GM23338 (cell line): ENCODE measurements at regions not wholly inside any gene's neighbourhood (a gene's known extent, or its start where the extent isn't known, plus 50 kb on each side); places are given as distances from the start of the nearest gene placed in this dataset.

Source experiments
- ATAC-seq: fragments of 200-7000 bp; cut with Tn5 transposase; 3 replicates; pipeline ENCODE4 v1.9.1; 2020
- DNase-seq: peaks from one replicate; pipeline ENCODE4 v3.0.0-alpha.2; 2015; ENCODE audit warnings: low spot score
- H2AFZ ChIP-seq: fragments of 200-600 bp; sonication (generic); 2 replicates; pipeline ENCODE4 v1.8.0; 2016; ENCODE audit warnings: antibody characterized with exemption, mild to moderate bottlenecking, moderate library complexity
- H3F3A ChIP-seq: fragments of 200-600 bp; sonication (generic); replicated peaks from 2 replicates; pipeline ENCODE4 v1.8.0; 2017; ENCODE audit warnings: antibody characterized with exemption, mixed run types, low read depth
- H3K27ac ChIP-seq: fragments of 200-600 bp; sonication (generic); 2 replicates; pipeline ENCODE4 v1.6.1; 2016; ENCODE audit warnings: low read depth
- H3K27me3 ChIP-seq: fragments of 200-600 bp; sonication (generic); 2 replicates; pipeline ENCODE4 v1.8.0; 2016; ENCODE audit warnings: mild to moderate bottlenecking, mixed run types, moderate library complexity; ENCODE audit not compliant: insufficient read depth
- H3K36me3 ChIP-seq: fragments of 200-600 bp; sonication (generic); 2 replicates; pipeline ENCODE4 v1.8.0; 2016; ENCODE audit warnings: mild to moderate bottlenecking; ENCODE audit not compliant: insufficient read depth
- H3K4me1 ChIP-seq: fragments of 200-600 bp; sonication (generic); 2 replicates; pipeline ENCODE4 v1.8.0; 2016; ENCODE audit warnings: mild to moderate bottlenecking, moderate library complexity; ENCODE audit not compliant: insufficient read depth
- H3K4me2 ChIP-seq: fragments of 200-600 bp; sonication (generic); 2 replicates; pipeline ENCODE4 v1.7.1; 2017; ENCODE audit warnings: mixed run types
- H3K4me3 ChIP-seq: fragments of 200-600 bp; sonication (generic); 2 replicates; pipeline ENCODE4 v1.6.1; 2016; ENCODE audit warnings: mixed run types
- H3K79me2 ChIP-seq: fragments of 200-600 bp; sonication (generic); replicated peaks from 2 replicates; pipeline ENCODE4 v1.8.0; 2017; ENCODE audit warnings: mild to moderate bottlenecking; ENCODE audit not compliant: insufficient read depth
- H3K9me2 ChIP-seq: fragments of 200-600 bp; sonication (generic); 2 replicates; pipeline ENCODE4 v1.8.0; 2017; ENCODE audit not compliant: insufficient read depth
- H4K20me1 ChIP-seq: fragments of 200-600 bp; sonication (generic); replicated peaks from 2 replicates; pipeline ENCODE4 v1.8.0; 2017; ENCODE audit warnings: mild to moderate bottlenecking; ENCODE audit not compliant: insufficient read depth
- H3K27ac Mint-ChIP-seq: 2 replicates; pipeline ENCODE4 v1.8.0; 2020; ENCODE audit warnings: inconsistent platforms, mild to moderate bottlenecking, moderate library complexity, mixed read lengths
- H3K27me3 Mint-ChIP-seq: 3 replicates; pipeline ENCODE4 v1.8.0; 2022; ENCODE audit warnings: low read depth, mild to moderate bottlenecking, moderate library complexity, mixed read lengths, inconsistent platforms; ENCODE audit not compliant: insufficient read depth, poor library complexity
- H3K36me3 Mint-ChIP-seq: 3 replicates; pipeline ENCODE4 v1.8.0; 2021; ENCODE audit warnings: low read depth, mild to moderate bottlenecking, inconsistent platforms, moderate library complexity, mixed read lengths
- H3K4me1 Mint-ChIP-seq: 3 replicates; pipeline ENCODE4 v1.8.0; 2020; ENCODE audit warnings: mild to moderate bottlenecking, inconsistent platforms, mixed read lengths
- H3K4me3 Mint-ChIP-seq: 3 replicates; pipeline ENCODE4 v1.8.0; 2021; ENCODE audit warnings: moderate library complexity, mild to moderate bottlenecking, inconsistent platforms, mixed read lengths
- H3K9me3 Mint-ChIP-seq: 3 replicates; pipeline ENCODE4 v1.8.0; 2020; ENCODE audit warnings: moderate library complexity, mild to moderate bottlenecking, inconsistent platforms, mixed read lengths
- CREB1 ChIP-seq: fragments of 250-450 bp; sonication (Bioruptor Pico); IDR thresholded peaks from 2 replicates; pipeline ENCODE4 v1.5.0; 2020; ENCODE audit warnings: low read depth, mild to moderate bottlenecking, moderate library complexity
- POLR2AphosphoS5 ChIP-seq: IDR thresholded peaks from 2 replicates; pipeline ENCODE4 v1.6.1; 2016; ENCODE audit warnings: antibody characterized with exemption, low read depth
- REST ChIP-seq: IDR thresholded peaks from one replicate; pipeline ENCODE4 v1.6.1; 2018; ENCODE audit warnings: antibody characterized with exemption; ENCODE audit not compliant: unreplicated experiment
- ZNF331 ChIP-seq: fragments of 250-450 bp; sonication (Bioruptor Pico); IDR thresholded peaks from 2 replicates; pipeline ENCODE4 v1.5.0; 2020; ENCODE audit warnings: low read depth, mild to moderate bottlenecking, moderate library complexity
- ZNF462 ChIP-seq: fragments of 250-450 bp; sonication (Bioruptor Pico); IDR thresholded peaks from 2 replicates; pipeline ENCODE4 v1.5.0; 2020; ENCODE audit warnings: mild to moderate bottlenecking, moderate library complexity

GRCh38 chr5:96074460-96074859 is 112.8 kb upstream of the ELL2 start:
- ATAC-seq = no peak
- no peaks in the 10 kb centered on the region for H3K36me3 Mint-ChIP-seq

More at GRCh38 chr5:96074460-96074859, 112.8 kb upstream of the ELL2 start:
- no peaks in the 10 kb centered on the region; the same call in 1 of the 2 replicates for H3K4me1 ChIP-seq
- no peaks in the 10 kb centered on the region for H4K20me1 ChIP-seq
- peaks cover 7% of the 10 kb centered on the region; the same call in 1 of the 2 replicates for H3K9me2 ChIP-seq
- H3K27ac ChIP-seq = no peak overlapping the region
- H3K4me2 ChIP-seq = no peak overlapping the region
- H2AFZ ChIP-seq = no peak overlapping the region
- Mint-ChIP-seq H3K9me3 (no peaks in the 10 kb centered on the region), H3K27ac (no peak overlapping the region), H3K4me3 (no peak overlapping the region), H3K4me1 (peaks cover 11% of the 10 kb centered on the region), H3K27me3 (peaks cover 3% of the 10 kb centered on the region)
- no peaks in the 10 kb centered on the region; the same call in 1 of the 2 replicates for H3K36me3 ChIP-seq
- H3K79me2 ChIP-seq = no peaks in the 10 kb centered on the region
- H3K4me3 ChIP-seq = no peak overlapping the region
- no peaks in the 10 kb centered on the region for H3K27me3 ChIP-seq
- H3F3A ChIP-seq = no peaks in the 10 kb centered on the region
- TF ChIP-seq CREB1 (no peak), REST (no peak), POLR2AphosphoS5 (no peak), ZNF331 (no peak), ZNF462 (CRISPR knock-in tag) (no peak)
- DNase-seq = no peak
